ENCODE measurements at regions not wholly inside any gene's neighbourhood (a gene's known extent, or its start where the extent isn't known, plus 50 kb on each side); places are given as distances from the start of the nearest gene placed in this dataset.
"Not testable (repeated sequence)": the region's sequence is repeated elsewhere in the genome, so short reads cannot be mapped to it uniquely, and the experiment has no call there.

GRCh38 chr2:242031481-242032019 lies 162.0 kb downstream of the RTP5 start:
- no peak for DNase-seq

- DNase-seq, result no peak
Measured at GRCh38 chr2:242032780-242033656, 163.5 kb downstream of the RTP5 start.

GRCh38 chr2:242034138-242034537 lies 164.6 kb downstream of the RTP5 start:
- no peak for DNase-seq

- no peak for DNase-seq
Measured at GRCh38 chr2:242034996-242035814, 165.7 kb downstream of the RTP5 start.

GRCh38 chr2:242035858-242036652 lies 166.5 kb downstream of the RTP5 start:
- DNase-seq, result no peak

GRCh38 chr2:242036653-242036950 lies 167.1 kb downstream of the RTP5 start:
- DNase-seq, result no peak

GRCh38 chr2:242038166-242038927 lies 168.8 kb downstream of the RTP5 start:
- no peak for DNase-seq

- DNase-seq, result no peak
Measured at GRCh38 chr2:242038928-242039341, 169.4 kb downstream of the RTP5 start.

GRCh38 chr2:242040303-242040655 lies 170.8 kb downstream of the RTP5 start:
- no peak for DNase-seq

GRCh38 chr2:242040681-242041080 lies 171.2 kb downstream of the RTP5 start:
- no peak for DNase-seq

- no peak for DNase-seq
Measured at GRCh38 chr2:242041816-242042215, 172.3 kb downstream of the RTP5 start.

GRCh38 chr2:242043538-242044312 lies 174.2 kb downstream of the RTP5 start:
- DNase-seq, result no peak

GRCh38 chr2:242044313-242044590 lies 174.7 kb downstream of the RTP5 start:
- DNase-seq, result no peak

- DNase-seq, result not testable (repeated sequence)
Measured at GRCh38 chr2:242045596-242046144, 176.1 kb downstream of the RTP5 start.

- DNase-seq, result no peak
Measured at GRCh38 chr2:242046206-242046826, 176.8 kb downstream of the RTP5 start.

- no peak for DNase-seq
Measured at GRCh38 chr2:242047963-242048362, 178.4 kb downstream of the RTP5 start.

GRCh38 chr2:242048479-242048878 lies 178.9 kb downstream of the RTP5 start:
- DNase-seq, result no peak

GRCh38 chr2:242049492-242049891 lies 180.0 kb downstream of the RTP5 start:
- not testable (repeated sequence) for DNase-seq

GRCh38 chr2:242051463-242051862 lies 181.9 kb downstream of the RTP5 start:
- no peak for DNase-seq

GRCh38 chr2:242052421-242052820 lies 182.9 kb downstream of the RTP5 start:
- DNase-seq, result no peak

GRCh38 chr2:242053921-242054320 lies 184.4 kb downstream of the RTP5 start:
- no peak for DNase-seq

Data from NCI-H1048 (cell line).